Panc1 (cell line): ENCODE measurements at regions not wholly inside any gene's neighbourhood (a gene's known extent, or its start where the extent isn't known, plus 50 kb on each side); places are given as distances from the start of the nearest gene placed in this dataset.

Experiments
- CTCF ChIP-seq: fragments of 450-650 bp; IDR thresholded peaks from 2 replicates; pipeline ENCODE4 v1.5.1; 2017; ENCODE audit warnings: mild to moderate bottlenecking
- POLR2AphosphoS5 ChIP-seq: IDR thresholded peaks from 2 replicates; pipeline ENCODE4 v1.6.1; 2012; ENCODE audit warnings: mild to moderate bottlenecking, low read depth, low read length, moderate library complexity
- REST ChIP-seq, 2 experiments: IDR thresholded peaks; 2 replicates each; pipeline ENCODE4 v1.6.1; 2011 to 2012; ENCODE audit warnings: low read depth in 2 of 2, control low read depth in 1 of 2, low read length in 1 of 2, mild to moderate bottlenecking in 1 of 2, moderate library complexity in 1 of 2; ENCODE audit not compliant: insufficient read depth in 1 of 2
- SIN3A ChIP-seq: IDR thresholded peaks from 2 replicates; pipeline ENCODE4 v1.6.1; 2012; ENCODE audit warnings: low read depth, mild to moderate bottlenecking, low read length, moderate library complexity, borderline replicate concordance; ENCODE audit not compliant: insufficient read depth
- TCF7L2 ChIP-seq: IDR thresholded peaks from 2 replicates; pipeline ENCODE4 v1.6.1; 2011; ENCODE audit warnings: mild to moderate bottlenecking, low read depth, low read length, inconsistent platforms

GRCh38 chr15:29990954-29991353 is 91.8 kb upstream of the GOLGA8J start:
- TF ChIP-seq CTCF = no peak
- TF ChIP-seq POLR2AphosphoS5 = no peak
- no peak for TF ChIP-seq SIN3A
- no peak for TF ChIP-seq REST (IDR thresholded peaks at IDR 0.05; ENCODE audit: insufficient read depth in 1 of 2, low read depth in 2 of 2, low read length in 1 of 2)
- TF ChIP-seq TCF7L2 = no peak
